ENCODE measurements at regions not wholly inside any gene's neighbourhood (a gene's known extent, or its start where the extent isn't known, plus 50 kb on each side); places are given as distances from the start of the nearest gene placed in this dataset.

GRCh38 chr15:92565351-92566125, 90.0 kb downstream of the FAM174B start:
- DNase-seq (ENCODE audit: low read depth in 4 of 4, low spot score in 3 of 4), result no peak

GRCh38 chr15:92561754-92562153, 93.8 kb downstream of the FAM174B start:
- DNase-seq (ENCODE audit: low read depth in 4 of 4, low spot score in 3 of 4), result no peak

- no peak for DNase-seq (ENCODE audit: low read depth in 4 of 4, low spot score in 3 of 4)
Observed at GRCh38 chr15:92553317-92553716, 102.3 kb downstream of the FAM174B start.

GRCh38 chr15:92545996-92546395, 109.6 kb downstream of the FAM174B start:
- no peak for DNase-seq (ENCODE audit: low read depth in 4 of 4, low spot score in 3 of 4)

- DNase-seq (ENCODE audit: low read depth in 4 of 4, low spot score in 3 of 4), result no peak
Observed at GRCh38 chr15:92541291-92542200, 114.0 kb downstream of the FAM174B start.

- DNase-seq (ENCODE audit: low read depth in 4 of 4, low spot score in 3 of 4), result no peak
Observed at GRCh38 chr15:92538115-92538514, 117.5 kb downstream of the FAM174B start.

GRCh38 chr15:92533298-92533697, 122.3 kb downstream of the FAM174B start:
- no peak for DNase-seq (ENCODE audit: low read depth in 4 of 4, low spot score in 3 of 4)

GRCh38 chr15:92531406-92531805, 124.2 kb downstream of the FAM174B start:
- DNase-seq (ENCODE audit: low read depth in 4 of 4, low spot score in 3 of 4), result no peak

- DNase-seq (ENCODE audit: low read depth in 4 of 4, low spot score in 3 of 4), result no peak
Observed at GRCh38 chr15:92528736-92529135, 126.8 kb downstream of the FAM174B start.

GRCh38 chr15:92527197-92527596, 128.4 kb downstream of the FAM174B start:
- no peak for DNase-seq (ENCODE audit: low read depth in 4 of 4, low spot score in 3 of 4)

- DNase-seq (ENCODE audit: low read depth in 4 of 4, low spot score in 3 of 4), result no peak
Observed at GRCh38 chr15:92525758-92526245, 129.8 kb downstream of the FAM174B start.

- no peak for DNase-seq (ENCODE audit: low read depth in 4 of 4, low spot score in 3 of 4)
Observed at GRCh38 chr15:92524874-92525565, 130.6 kb downstream of the FAM174B start.

- no peak for DNase-seq (ENCODE audit: low read depth in 4 of 4, low spot score in 3 of 4)
Observed at GRCh38 chr15:92524161-92524560, 130.5 kb downstream of the ST8SIA2 start.

GRCh38 chr15:92523176-92523575, 129.5 kb downstream of the ST8SIA2 start:
- no peak for DNase-seq (ENCODE audit: low read depth in 4 of 4, low spot score in 3 of 4)

GRCh38 chr15:92521624-92522008, 127.9 kb downstream of the ST8SIA2 start:
- DNase-seq (ENCODE audit: low read depth in 4 of 4, low spot score in 3 of 4), result peak; percentile 60 to 72 (median 70)

- DNase-seq (ENCODE audit: low read depth in 4 of 4, low spot score in 3 of 4), result no peak
Observed at GRCh38 chr15:92520914-92521623, 127.4 kb downstream of the ST8SIA2 start.

GRCh38 chr15:92519709-92520108, 126.0 kb downstream of the ST8SIA2 start:
- no peak for DNase-seq (ENCODE audit: low read depth in 4 of 4, low spot score in 3 of 4)
